ENCODE measurements at regions not wholly inside any gene's neighbourhood (a gene's known extent, or its start where the extent isn't known, plus 50 kb on each side); places are given as distances from the start of the nearest gene placed in this dataset.

GRCh38 chr11:103848686-103849085 is 187.8 kb upstream of the DDI1 start:
- H3K27ac ChIP-seq, result no peak overlapping the region
- ATAC-seq (replicated peaks in 6 of 8), result no peak
- WGBS, 10 experiments, result 44 to 93% (median 78%) methylated on average over 1 to 5 of the region's 5 CpGs
- H3K4me3 ChIP-seq, result no peak overlapping the region
- in situ Hi-C loops (cut with MboI; ENCODE audit: low pct_unique_long_range_greater_than_20kb in 2 of 9, low sequenced_read_pairs in 9 of 9, unreplicated experiment in 9 of 9), result no loop called here
- H3K4me1 ChIP-seq (replicated peaks in 1 of 2), result peaks cover 0 to 2% of the 10 kb centered on the region in 2 donors

GRCh38 chr11:103849366-103849765 is 187.1 kb upstream of the DDI1 start:
- peaks cover 0 to 2% of the 10 kb centered on the region in 2 donors for H3K4me1 ChIP-seq (replicated peaks in 1 of 2)
- in situ Hi-C loops (cut with MboI; ENCODE audit: low pct_unique_long_range_greater_than_20kb in 2 of 9, low sequenced_read_pairs in 9 of 9, unreplicated experiment in 9 of 9), result no loop called here
- H3K27ac ChIP-seq, result no peak overlapping the region
- H3K4me3 ChIP-seq, result no peak overlapping the region
- no peak for ATAC-seq (replicated peaks in 6 of 8)
- WGBS, 10 experiments, result 32 to 90% (median 67%) methylated on average over 1 to 3 of the region's 3 CpGs; no CpG with 5 or more reads in 1 of the 10 experiments

GRCh38 chr11:103850419-103851165 is 185.8 kb upstream of the DDI1 start:
- no peak overlapping the region for H3K27ac ChIP-seq
- H3K4me3 ChIP-seq, result no peak overlapping the region
- no peaks in the 10 kb centered on the region for H3K4me1 ChIP-seq (replicated peaks in 1 of 2)
- no peak for ATAC-seq (replicated peaks in 6 of 8)
- in situ Hi-C loops (cut with MboI; ENCODE audit: low pct_unique_long_range_greater_than_20kb in 2 of 9, low sequenced_read_pairs in 9 of 9, unreplicated experiment in 9 of 9), result no loop called here
- 0 to 94% (median 75%) methylated on average over 1 to 6 of the region's 6 CpGs; no CpG with 5 or more reads in 1 of the 10 experiments for WGBS, 10 experiments

- ATAC-seq (replicated peaks in 6 of 8), result no peak
- no peak overlapping the region for H3K27ac ChIP-seq
- H3K4me1 ChIP-seq (replicated peaks in 1 of 2), result no peaks in the 10 kb centered on the region
- no peak overlapping the region for H3K4me3 ChIP-seq
- 0 to 100% (median 82%) methylated on average over 1 to 2 of the region's 3 CpGs; no CpG with 5 or more reads in 2 of the 10 experiments for WGBS, 10 experiments
- in situ Hi-C loops (cut with MboI; ENCODE audit: low pct_unique_long_range_greater_than_20kb in 2 of 9, low sequenced_read_pairs in 9 of 9, unreplicated experiment in 9 of 9), result no loop called here
Observed at GRCh38 chr11:103851166-103851651, 185.2 kb upstream of the DDI1 start.

Data from motor neuron (in vitro differentiated cells).